ENCODE measurements at regions not wholly inside any gene's neighbourhood (a gene's known extent, or its start where the extent isn't known, plus 50 kb on each side); places are given as distances from the start of the nearest gene placed in this dataset.
"Not testable (repeated sequence)": the region's sequence is repeated elsewhere in the genome, so short reads cannot be mapped to it uniquely, and the experiment has no call there.

- POLR2A ChIA-PET, result no interaction called here
- CTCF ChIA-PET, result no interaction called here
- H3K27me3 ChIP-seq (ENCODE audit: control insufficient read depth, insufficient read depth, low read length), result no peaks in the 10 kb centered on the region
- H3K27ac ChIP-seq (ENCODE audit: low read depth, low read length), result no peak overlapping the region
- H3K4me3 ChIP-seq (ENCODE audit: low read depth, low read length), result no peak overlapping the region
- no peaks in the 10 kb centered on the region for H3K9me3 ChIP-seq (ENCODE audit: control insufficient read depth, insufficient read depth, low read length)
- TF ChIP-seq CTCF (IDR thresholded peaks at IDR 0.05; ENCODE audit: low read depth, low read length), result no peak
- DNase-seq (ENCODE audit: low read depth, low spot score), result no peak
Observed at GRCh38 chr3:118802325-118803095, 232.1 kb downstream of the IGSF11 start.

- no peak overlapping the region for H3K4me3 ChIP-seq (ENCODE audit: low read depth, low read length)
- CTCF ChIA-PET, result no interaction called here
- no peak for TF ChIP-seq CTCF (IDR thresholded peaks at IDR 0.05; ENCODE audit: low read depth, low read length)
- POLR2A ChIA-PET, result no interaction called here
- H3K9me3 ChIP-seq (ENCODE audit: control insufficient read depth, insufficient read depth, low read length), result no peaks in the 10 kb centered on the region
- no peak overlapping the region for H3K27ac ChIP-seq (ENCODE audit: low read depth, low read length)
- no peak for DNase-seq (ENCODE audit: low read depth, low spot score)
- H3K27me3 ChIP-seq (ENCODE audit: control insufficient read depth, insufficient read depth, low read length), result no peaks in the 10 kb centered on the region
Observed at GRCh38 chr3:118803096-118803476, 231.6 kb downstream of the IGSF11 start.

GRCh38 chr3:118805007-118805406, 229.6 kb downstream of the IGSF11 start:
- Histone ChIP-seq H3K4me3 (ENCODE audit: low read depth, low read length) (no peak overlapping the region), H3K27ac (ENCODE audit: low read depth, low read length) (no peak overlapping the region), H3K9me3 (ENCODE audit: control insufficient read depth, insufficient read depth, low read length) (no peaks in the 10 kb centered on the region), H3K27me3 (ENCODE audit: control insufficient read depth, insufficient read depth, low read length) (no peaks in the 10 kb centered on the region)
- no peak for DNase-seq (ENCODE audit: low read depth, low spot score)
- POLR2A ChIA-PET, result no interaction called here
- CTCF ChIA-PET, result no interaction called here
- TF ChIP-seq CTCF (IDR thresholded peaks at IDR 0.05; ENCODE audit: low read depth, low read length), result no peak

- CTCF ChIA-PET, result no interaction called here
- TF ChIP-seq CTCF (IDR thresholded peaks at IDR 0.05; ENCODE audit: low read depth, low read length), result no peak
Observed at GRCh38 chr3:118806423-118806822, 228.2 kb downstream of the IGSF11 start.

GRCh38 chr3:118807349-118807748, 227.3 kb downstream of the IGSF11 start:
- DNase-seq (ENCODE audit: low read depth, low spot score); POLR2A ChIA-PET; CTCF ChIA-PET; H3K27me3 ChIP-seq (ENCODE audit: control insufficient read depth, insufficient read depth, low read length); H3K4me3 ChIP-seq (ENCODE audit: low read depth, low read length); H3K27ac ChIP-seq (ENCODE audit: low read depth, low read length); H3K9me3 ChIP-seq (ENCODE audit: control insufficient read depth, insufficient read depth, low read length): not testable (repeated sequence)

More at GRCh38 chr3:118806423-118806822, 228.2 kb downstream of the IGSF11 start:
- POLR2A ChIA-PET, result no interaction called here
- Histone ChIP-seq H3K4me3 (ENCODE audit: low read depth, low read length) (no peak overlapping the region), H3K9me3 (ENCODE audit: control insufficient read depth, insufficient read depth, low read length) (no peaks in the 10 kb centered on the region), H3K27me3 (ENCODE audit: control insufficient read depth, insufficient read depth, low read length) (no peaks in the 10 kb centered on the region), H3K27ac (ENCODE audit: low read depth, low read length) (no peak overlapping the region)
- no peak for DNase-seq (ENCODE audit: low read depth, low spot score)
